Activated naive CD4-positive, alpha-beta T cell treated with anti-CD3 and anti-CD28 coated beads, Interleukin-2, amount 50 U/mL, for 24 hours (primary cell): ENCODE measurements at regions not wholly inside any gene's neighbourhood (a gene's known extent, or its start where the extent isn't known, plus 50 kb on each side); places are given as distances from the start of the nearest gene placed in this dataset.

Source experiments
- H3K27ac Mint-ChIP-seq: one replicate; pipeline ENCODE4 v1.8.0; 2021; ENCODE audit warnings: mild to moderate bottlenecking, mixed read lengths
- H3K27me3 Mint-ChIP-seq: one replicate; pipeline ENCODE4 v1.8.0; 2021; ENCODE audit warnings: mixed read lengths
- H3K36me3 Mint-ChIP-seq: one replicate; pipeline ENCODE4 v1.8.0; 2021; ENCODE audit warnings: mixed read lengths
- H3K4me1 Mint-ChIP-seq: one replicate; pipeline ENCODE4 v1.8.0; 2021; ENCODE audit warnings: mixed read lengths
- H3K4me3 Mint-ChIP-seq: one replicate; pipeline ENCODE4 v1.8.0; 2021; ENCODE audit warnings: mild to moderate bottlenecking, mixed read lengths
- H3K9me3 Mint-ChIP-seq: one replicate; pipeline ENCODE4 v1.8.0; 2021; ENCODE audit warnings: mixed read lengths

DNA sequence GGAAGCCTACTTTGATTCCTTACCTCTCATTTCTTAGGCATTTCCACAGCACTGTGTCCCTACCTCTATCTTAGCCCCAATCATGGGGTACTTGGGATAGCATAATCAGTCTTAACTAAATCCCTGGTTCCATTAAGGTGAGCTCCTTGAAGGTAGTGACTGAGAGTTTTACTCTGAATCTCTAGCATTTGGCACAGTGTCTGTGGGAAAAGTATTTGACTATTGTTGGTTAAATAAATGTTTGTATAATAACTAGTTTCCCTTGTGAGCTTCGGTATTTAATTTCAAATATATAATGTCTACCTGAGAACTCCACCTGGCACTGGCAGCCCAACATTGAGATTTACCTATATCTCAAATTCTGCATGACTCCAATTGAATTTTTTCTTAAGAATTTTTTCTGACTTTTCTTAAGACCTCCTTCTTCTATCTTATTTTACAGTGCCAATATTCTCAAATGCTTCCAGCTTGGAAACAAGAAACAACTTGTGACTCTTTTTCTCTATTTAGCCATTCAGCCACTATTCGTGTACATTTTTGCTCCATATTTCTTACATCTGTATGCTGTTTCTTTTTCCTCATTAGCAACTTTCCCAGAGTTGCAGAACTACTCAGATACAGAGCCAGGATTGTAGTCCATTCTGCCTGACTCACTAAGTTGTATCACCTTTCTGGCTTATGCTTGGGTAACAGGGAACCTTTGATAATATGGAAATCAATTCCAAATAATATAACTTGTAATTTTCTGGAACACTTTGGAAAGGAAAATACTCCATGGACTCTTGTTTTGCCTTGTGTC lies 214.0 kb upstream of the NT5C1B start:
- no peaks in the 10 kb centered on the region for H3K4me1 Mint-ChIP-seq
- peaks cover 5% of the 10 kb centered on the region for H3K9me3 Mint-ChIP-seq
- peaks cover 8% of the 10 kb centered on the region for H3K36me3 Mint-ChIP-seq
- no peak overlapping the region for H3K4me3 Mint-ChIP-seq
- no peaks in the 10 kb centered on the region for H3K27me3 Mint-ChIP-seq
- no peak overlapping the region for H3K27ac Mint-ChIP-seq

DNA sequence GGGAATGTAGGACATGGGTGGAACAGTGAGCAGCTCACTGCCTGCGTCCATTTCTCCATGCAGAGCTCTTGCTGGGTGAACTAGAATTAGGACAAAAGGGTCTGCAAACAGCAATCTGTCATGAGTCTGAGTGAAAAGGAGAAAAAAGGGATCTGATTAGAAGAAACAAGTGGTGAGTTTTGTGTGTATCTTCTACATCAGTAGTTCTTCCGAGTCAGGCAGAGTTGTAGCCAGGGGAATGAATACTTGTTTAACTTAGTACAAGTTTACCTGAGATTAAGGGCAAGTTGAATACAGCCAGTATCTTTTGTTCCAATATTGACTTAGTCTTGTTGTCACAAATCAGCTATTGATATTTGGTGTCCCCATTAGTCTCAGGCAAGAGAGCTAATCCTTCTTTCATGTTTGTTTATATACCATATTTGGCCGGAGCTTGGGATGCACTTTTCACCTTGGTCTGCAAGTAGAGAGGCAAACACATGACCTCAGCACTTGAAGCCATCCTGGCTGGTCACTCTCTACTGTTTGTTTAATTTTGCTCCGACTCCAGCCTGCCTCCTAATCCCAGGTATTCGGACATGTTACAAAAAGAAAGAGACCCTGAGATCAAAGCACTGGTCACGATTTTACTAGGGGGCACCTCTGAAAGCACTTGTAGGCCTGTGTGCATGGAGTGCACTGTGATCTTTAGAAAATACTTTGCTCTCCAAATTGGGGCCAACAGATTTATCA lies 211.0 kb upstream of the NT5C1B start:
- Mint-ChIP-seq H3K27me3 (no peaks in the 10 kb centered on the region), H3K4me1 (no peaks in the 10 kb centered on the region), H3K9me3 (peaks cover 5% of the 10 kb centered on the region), H3K36me3 (peaks cover 12% of the 10 kb centered on the region), H3K27ac (no peak overlapping the region), H3K4me3 (no peak overlapping the region)

DNA sequence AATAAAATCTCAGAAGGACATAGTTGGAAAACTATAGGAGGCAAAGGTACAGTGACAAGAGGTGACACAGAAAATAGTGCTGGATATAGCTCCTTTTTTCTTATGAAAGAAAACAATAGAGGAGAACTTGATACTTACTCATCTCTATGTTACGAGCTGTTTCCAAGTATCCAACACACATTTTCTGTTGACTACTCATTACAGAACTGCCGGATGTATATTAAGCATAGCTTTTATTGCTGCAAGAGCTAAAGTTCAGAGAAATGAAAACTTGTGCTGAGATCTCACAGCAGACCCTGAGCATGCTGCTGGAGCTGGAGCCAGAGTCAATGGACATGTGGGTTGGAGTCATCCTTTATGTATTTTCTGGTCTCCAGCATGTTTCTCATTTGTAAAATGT lies 210.0 kb upstream of the NT5C1B start:
- H3K4me3 Mint-ChIP-seq = no peak overlapping the region
- H3K27ac Mint-ChIP-seq = no peak overlapping the region
- no peaks in the 10 kb centered on the region for H3K27me3 Mint-ChIP-seq
- H3K9me3 Mint-ChIP-seq = peaks cover 5% of the 10 kb centered on the region
- peaks cover 13% of the 10 kb centered on the region for H3K36me3 Mint-ChIP-seq
- no peaks in the 10 kb centered on the region for H3K4me1 Mint-ChIP-seq

DNA sequence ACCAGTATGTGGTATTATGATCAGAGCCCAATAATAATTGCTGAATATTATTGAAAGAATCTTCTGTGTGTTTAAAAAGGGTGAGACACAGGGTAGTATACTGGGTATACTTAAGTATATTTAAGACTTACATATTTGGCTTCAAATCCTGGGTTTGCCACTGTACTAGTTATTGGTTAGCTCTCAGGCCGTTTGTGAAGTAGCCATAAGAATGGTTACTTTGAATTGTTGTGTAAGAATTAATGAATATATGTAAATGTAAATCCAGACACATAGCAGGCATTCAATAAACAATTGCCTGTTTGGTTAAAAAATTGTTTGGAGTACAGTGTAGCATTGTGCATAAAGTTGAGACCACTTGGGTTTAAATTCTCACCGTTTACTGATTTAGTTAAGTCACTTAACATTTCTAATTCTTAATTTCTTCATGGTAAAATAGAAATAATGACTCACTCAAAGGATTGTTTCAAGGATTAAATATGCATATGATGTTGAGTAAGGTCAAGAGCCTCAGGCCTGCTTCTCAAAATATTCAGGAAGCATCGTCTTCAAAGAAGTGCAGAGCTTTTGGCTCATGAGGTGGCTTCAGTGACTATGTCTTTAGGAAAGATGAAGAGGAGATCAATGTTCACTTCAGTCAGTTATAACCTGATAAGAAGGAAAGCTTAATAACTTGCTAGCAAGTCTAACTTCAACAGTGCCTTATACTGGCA lies 207.9 kb upstream of the NT5C1B start:
- Mint-ChIP-seq H3K9me3 (peaks cover 1% of the 10 kb centered on the region), H3K27ac (no peak overlapping the region), H3K4me1 (no peaks in the 10 kb centered on the region), H3K27me3 (no peaks in the 10 kb centered on the region), H3K4me3 (no peak overlapping the region), H3K36me3 (peaks cover 12% of the 10 kb centered on the region)

DNA sequence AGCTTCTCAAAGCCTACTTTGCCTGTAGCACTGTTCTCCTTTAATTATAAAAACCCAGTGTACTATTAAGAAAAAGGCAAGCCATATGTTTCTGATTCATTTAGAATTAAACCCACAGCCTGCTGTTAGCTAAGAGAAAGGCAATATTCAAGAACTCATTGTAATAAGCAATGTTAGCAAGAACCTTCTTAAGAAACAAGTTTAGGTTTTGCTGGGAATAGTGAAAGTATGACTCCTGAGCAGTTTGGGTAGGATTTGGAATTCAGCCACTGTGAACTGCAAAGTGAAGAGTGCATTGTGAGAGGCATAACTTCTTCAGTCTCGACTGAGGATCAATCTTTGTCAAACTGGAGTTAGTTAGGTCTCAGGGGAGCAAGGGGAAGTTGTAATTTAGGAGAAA lies 206.5 kb upstream of the NT5C1B start:
- no peak overlapping the region for H3K27ac Mint-ChIP-seq
- H3K4me1 Mint-ChIP-seq = no peaks in the 10 kb centered on the region
- no peaks in the 10 kb centered on the region for H3K9me3 Mint-ChIP-seq
- H3K36me3 Mint-ChIP-seq = peaks cover 12% of the 10 kb centered on the region
- no peak overlapping the region for H3K4me3 Mint-ChIP-seq
- H3K27me3 Mint-ChIP-seq = no peaks in the 10 kb centered on the region

DNA sequence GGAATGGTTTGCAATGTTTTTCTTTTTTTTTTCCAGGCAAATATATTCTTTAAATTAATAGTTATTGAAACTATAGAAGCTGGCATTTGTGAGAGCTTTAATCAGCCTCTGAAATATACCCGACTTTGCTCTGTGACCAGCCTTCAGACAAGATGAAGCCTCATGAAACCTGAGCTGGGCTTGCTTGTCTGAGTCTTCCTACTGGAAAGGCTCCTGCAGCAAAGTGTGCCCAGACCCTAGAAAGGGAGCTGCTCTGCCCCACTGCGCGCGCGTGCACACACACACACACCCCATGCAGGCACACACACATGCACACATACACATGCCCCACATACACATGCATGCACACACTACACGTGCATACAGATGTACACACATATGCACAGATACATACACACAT lies 203.3 kb upstream of the NT5C1B start:
- Mint-ChIP-seq H3K27ac (no peak overlapping the region), H3K4me3 (no peak overlapping the region), H3K27me3 (no peaks in the 10 kb centered on the region), H3K36me3 (peaks cover 7% of the 10 kb centered on the region), H3K4me1 (no peaks in the 10 kb centered on the region), H3K9me3 (no peaks in the 10 kb centered on the region)

DNA sequence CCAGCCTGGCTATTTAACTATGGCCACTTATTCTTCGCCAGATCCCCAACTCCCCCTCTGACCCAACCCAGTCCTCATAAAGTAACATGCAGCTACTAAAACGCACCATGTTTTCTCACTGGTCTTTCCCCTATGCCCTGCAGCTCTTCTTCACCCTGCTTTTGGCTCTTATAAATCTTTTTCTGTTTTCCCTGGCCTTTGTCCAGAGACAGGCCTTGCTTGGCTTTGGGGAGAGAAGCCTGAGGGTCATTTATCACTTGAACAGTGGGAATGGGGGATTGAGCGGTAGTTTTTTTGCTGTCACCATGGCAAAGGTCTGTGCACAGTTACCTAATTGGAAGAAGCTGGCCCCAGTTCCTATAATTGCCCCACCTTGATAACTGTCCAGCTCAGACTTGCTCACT lies 202.9 kb upstream of the NT5C1B start:
- no peaks in the 10 kb centered on the region for H3K4me1 Mint-ChIP-seq
- peaks cover 8% of the 10 kb centered on the region for H3K36me3 Mint-ChIP-seq
- H3K9me3 Mint-ChIP-seq = no peaks in the 10 kb centered on the region
- H3K27ac Mint-ChIP-seq = no peak overlapping the region
- no peaks in the 10 kb centered on the region for H3K27me3 Mint-ChIP-seq
- H3K4me3 Mint-ChIP-seq = no peak overlapping the region

DNA sequence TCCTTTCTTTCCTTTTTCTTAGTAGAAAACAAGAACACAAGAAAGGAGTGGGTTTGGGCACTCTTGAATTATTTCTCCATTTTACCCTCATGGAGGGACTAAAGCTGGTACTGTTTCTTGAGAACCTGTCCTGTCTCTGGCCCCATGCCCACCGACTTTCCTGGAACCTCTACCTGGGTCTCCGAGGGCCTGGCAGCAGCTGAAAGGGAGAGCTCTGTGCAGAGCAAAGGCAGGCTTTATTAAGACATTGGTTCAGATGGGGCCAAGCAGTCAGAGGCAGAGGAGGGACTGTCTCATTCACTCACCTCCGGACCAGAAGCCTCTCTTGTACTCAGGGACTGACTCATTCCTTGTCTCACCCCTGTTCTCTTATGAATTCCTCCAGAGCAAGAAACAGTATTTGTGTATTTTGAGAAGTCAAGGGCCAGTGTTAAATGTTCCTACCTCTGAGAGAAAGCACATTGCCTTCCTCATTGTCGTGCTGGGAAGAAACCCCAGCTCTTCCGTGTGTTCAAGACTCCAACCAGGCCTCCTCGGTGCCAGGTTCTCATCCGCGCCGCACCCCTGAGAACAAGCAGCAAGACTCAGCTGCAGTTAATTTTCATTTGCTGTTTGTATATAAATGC lies 201.9 kb upstream of the NT5C1B start:
- Mint-ChIP-seq H3K4me3 (no peak overlapping the region), H3K27me3 (no peaks in the 10 kb centered on the region), H3K27ac (no peak overlapping the region), H3K36me3 (peaks cover 5% of the 10 kb centered on the region), H3K4me1 (no peaks in the 10 kb centered on the region), H3K9me3 (no peaks in the 10 kb centered on the region)

DNA sequence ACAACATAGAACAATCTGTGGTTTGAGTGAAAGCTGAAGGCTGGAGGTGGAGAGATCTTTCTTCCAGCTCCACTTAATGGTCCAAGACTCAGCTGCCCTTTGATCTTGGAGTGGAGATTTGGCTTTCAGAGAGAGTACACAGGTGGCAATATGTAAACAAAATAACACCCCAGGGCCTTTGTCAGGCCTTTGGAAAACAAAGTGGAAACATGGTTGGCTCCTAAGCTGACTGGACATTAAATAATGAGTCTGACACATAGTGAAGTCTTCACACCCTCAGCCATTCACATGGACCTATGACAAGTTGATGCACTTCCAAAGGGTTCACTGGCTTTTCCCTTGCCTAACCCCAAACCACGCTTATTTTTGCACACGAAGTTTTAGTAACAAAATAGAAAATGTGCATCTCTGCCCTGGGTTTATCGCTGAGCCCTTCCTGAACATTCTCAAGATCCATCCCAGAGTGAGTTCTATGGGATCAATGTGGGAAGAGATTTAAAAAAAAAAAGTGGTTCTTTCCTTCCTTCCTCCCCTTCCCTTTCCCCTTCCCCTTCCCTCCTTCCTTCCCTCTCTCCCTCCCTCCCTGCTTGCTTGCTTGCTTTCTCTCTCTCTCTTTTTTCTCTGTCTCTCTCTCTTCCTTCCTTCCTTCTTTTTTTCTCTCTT lies 201.3 kb upstream of the NT5C1B start:
- H3K27ac Mint-ChIP-seq = no peak overlapping the region
- peaks cover 5% of the 10 kb centered on the region for H3K36me3 Mint-ChIP-seq
- H3K9me3 Mint-ChIP-seq = no peaks in the 10 kb centered on the region
- H3K4me1 Mint-ChIP-seq = no peaks in the 10 kb centered on the region
- no peaks in the 10 kb centered on the region for H3K27me3 Mint-ChIP-seq
- no peak overlapping the region for H3K4me3 Mint-ChIP-seq

DNA sequence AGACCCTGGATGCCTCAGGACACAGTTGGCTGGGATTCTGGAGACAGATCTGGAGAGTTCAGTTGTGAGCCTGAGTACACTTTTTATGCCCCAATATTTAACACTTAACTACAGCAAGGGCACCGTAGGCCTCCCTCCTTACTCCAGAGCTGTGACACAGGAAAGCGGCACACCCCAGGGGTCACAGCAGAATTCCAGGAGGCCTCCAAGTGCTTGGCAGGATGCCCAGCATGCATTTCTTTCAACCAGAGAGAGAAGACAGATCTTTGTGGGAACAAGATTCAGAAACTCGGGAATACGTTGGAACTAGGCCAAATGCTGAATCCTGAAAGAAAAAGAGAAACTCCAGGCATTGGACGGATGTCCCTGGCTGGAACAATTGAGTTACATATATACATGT lies 199.2 kb upstream of the NT5C1B start:
- Mint-ChIP-seq H3K4me3 (no peak overlapping the region), H3K36me3 (peaks cover 4% of the 10 kb centered on the region), H3K4me1 (no peaks in the 10 kb centered on the region), H3K27me3 (no peaks in the 10 kb centered on the region), H3K27ac (no peak overlapping the region), H3K9me3 (no peaks in the 10 kb centered on the region)

DNA sequence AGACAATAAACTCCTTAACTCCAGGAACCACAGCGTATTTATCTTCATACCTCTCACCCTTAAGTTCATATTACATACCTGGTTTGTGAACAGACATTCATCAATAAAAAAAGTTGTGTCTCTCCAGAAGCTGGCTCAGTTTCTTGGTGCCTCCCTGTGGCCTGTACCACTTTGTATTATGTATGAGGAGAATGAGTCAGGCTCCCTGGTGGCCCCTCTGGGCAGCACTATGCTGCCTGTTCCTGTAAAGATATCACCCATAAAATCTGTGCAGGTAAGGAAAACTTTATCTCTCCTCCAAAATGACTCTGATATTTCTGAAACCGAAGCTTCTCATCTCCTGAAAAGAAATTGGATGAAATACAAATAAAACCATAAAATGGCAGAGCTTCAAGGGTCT lies 198.4 kb upstream of the NT5C1B start:
- Mint-ChIP-seq H3K9me3 (no peaks in the 10 kb centered on the region), H3K36me3 (peaks cover 4% of the 10 kb centered on the region), H3K4me1 (no peaks in the 10 kb centered on the region), H3K27ac (no peak overlapping the region), H3K27me3 (no peaks in the 10 kb centered on the region), H3K4me3 (no peak overlapping the region)

DNA sequence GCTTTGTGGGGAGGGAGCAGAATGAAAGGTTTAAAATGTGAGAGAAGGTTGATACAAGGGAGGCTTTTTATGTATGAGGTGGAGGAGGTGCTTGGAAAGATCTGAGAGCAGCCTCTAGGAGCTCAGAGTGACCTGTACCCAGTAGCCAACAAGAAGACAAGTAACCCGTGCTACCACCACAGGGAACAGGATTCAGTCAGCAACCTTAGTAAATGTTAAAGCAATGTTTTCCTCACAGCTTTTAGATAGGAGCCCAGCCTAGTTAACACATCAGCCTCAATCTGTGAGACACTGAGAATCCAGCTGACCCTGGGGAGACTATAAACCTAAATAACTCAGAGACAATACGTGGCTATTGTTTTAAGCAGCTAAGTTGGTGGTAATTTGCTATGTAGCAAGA lies 194.9 kb upstream of the NT5C1B start:
- no peak overlapping the region for H3K4me3 Mint-ChIP-seq
- H3K4me1 Mint-ChIP-seq = no peaks in the 10 kb centered on the region
- H3K9me3 Mint-ChIP-seq = no peaks in the 10 kb centered on the region
- H3K36me3 Mint-ChIP-seq = peaks cover 4% of the 10 kb centered on the region
- H3K27ac Mint-ChIP-seq = no peak overlapping the region
- no peaks in the 10 kb centered on the region for H3K27me3 Mint-ChIP-seq

DNA sequence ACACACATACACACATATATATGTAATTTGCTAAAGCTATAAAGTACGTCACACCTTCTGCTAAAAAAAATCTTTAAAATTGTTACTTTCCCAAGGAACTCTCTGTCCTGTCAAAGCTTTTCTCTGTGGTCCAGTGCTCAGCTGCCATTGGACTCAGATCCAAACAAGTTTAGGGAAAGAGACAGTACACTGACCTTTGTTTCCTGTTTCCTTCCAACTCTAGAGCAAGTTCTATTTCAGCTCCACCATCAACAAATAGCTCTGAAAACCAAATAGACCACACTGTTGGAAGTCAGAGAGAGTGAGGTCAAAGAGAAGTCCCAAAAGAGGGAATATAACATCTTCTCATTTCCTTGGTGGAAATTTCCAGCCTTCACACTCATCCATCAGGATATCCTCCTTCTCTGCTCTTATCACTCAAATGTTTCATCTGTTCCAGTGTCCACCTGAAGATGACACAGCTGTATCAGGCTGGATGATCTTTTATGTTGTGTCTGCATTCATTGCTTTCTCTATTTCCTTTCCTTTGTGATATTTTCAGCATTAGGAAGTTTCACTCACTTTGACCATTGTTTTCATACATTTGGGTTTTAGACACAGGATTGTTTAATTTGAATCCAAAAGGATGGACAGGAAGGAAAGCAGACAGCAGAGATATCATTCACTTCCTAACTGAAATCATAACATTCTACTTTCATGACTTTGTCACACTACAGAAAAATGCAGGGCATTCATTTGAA lies 192.3 kb upstream of the NT5C1B start:
- no peaks in the 10 kb centered on the region for H3K27me3 Mint-ChIP-seq
- no peaks in the 10 kb centered on the region for H3K4me1 Mint-ChIP-seq
- peaks cover 1% of the 10 kb centered on the region for H3K36me3 Mint-ChIP-seq
- H3K27ac Mint-ChIP-seq = no peak overlapping the region
- H3K9me3 Mint-ChIP-seq = no peaks in the 10 kb centered on the region
- no peak overlapping the region for H3K4me3 Mint-ChIP-seq

DNA sequence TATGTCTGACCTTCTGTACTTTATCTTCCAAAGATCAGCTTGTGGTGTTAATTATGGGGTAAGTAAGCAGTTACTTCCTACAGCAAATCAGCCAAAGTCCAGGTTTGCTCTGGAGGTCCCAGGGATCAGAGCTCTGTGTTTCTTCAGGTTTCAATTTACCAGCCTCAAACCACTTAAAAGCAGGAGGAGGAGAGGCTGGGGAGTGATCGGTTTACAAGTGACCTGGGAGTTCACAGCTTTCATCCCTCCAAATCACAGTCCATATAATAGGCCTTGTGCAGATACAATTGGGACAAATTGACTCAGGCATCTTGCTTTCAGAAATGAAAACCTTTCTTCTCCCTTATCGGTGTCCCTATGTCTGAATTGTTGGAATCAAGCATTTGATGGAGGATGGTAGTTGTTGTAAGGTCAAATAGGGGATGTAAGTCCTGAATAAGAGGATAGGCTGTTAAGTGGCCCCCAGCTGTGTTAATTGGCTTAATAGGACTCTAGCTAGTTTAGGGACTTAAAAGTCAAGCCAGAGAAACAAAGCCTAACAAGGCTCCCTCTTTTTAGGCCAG lies 188.0 kb upstream of the NT5C1B start:
- Mint-ChIP-seq H3K27me3 (peaks cover 1% of the 10 kb centered on the region), H3K36me3 (peaks cover 1% of the 10 kb centered on the region), H3K4me1 (no peaks in the 10 kb centered on the region), H3K4me3 (no peak overlapping the region), H3K27ac (no peak overlapping the region), H3K9me3 (no peaks in the 10 kb centered on the region)
